Prostate gland (tissue), 2 donors: ENCODE measurements at regions not wholly inside any gene's neighbourhood (a gene's known extent, or its start where the extent isn't known, plus 50 kb on each side); places are given as distances from the start of the nearest gene placed in this dataset.

Source experiments
- POLR2A ChIP-seq: fragments of 450-650 bp; IDR thresholded peaks from one replicate; pipeline ENCODE4 v1.6.1; 2016; ENCODE audit warnings: antibody characterized with exemption, mild to moderate bottlenecking
- POLR2AphosphoS5 ChIP-seq: sonication (generic); formaldehyde crosslinking; IDR thresholded peaks from one replicate; pipeline ENCODE4 v1.6.1; 2017; ENCODE audit warnings: antibody characterized with exemption
- TF ChIP-seq, protein P1 (sequence below), 4 experiments: fragments of 200-600 bp in 2 of 4; fragments of 450-650 bp in 2 of 4; sonication (generic) in 2 of 4; IDR thresholded peaks; 1 replicate in 3 of 4; 2 replicates in 1 of 4; pipeline ENCODE4 v1.5.1; 2016 to 2019; ENCODE audit warnings: antibody characterized with exemption in 4 of 4, mild to moderate bottlenecking in 2 of 4, moderate library complexity in 2 of 4

GRCh38 chr9:73845954-73846690 is 651.0 kb upstream of the RORB start:
- TF ChIP-seq, protein P1, sequence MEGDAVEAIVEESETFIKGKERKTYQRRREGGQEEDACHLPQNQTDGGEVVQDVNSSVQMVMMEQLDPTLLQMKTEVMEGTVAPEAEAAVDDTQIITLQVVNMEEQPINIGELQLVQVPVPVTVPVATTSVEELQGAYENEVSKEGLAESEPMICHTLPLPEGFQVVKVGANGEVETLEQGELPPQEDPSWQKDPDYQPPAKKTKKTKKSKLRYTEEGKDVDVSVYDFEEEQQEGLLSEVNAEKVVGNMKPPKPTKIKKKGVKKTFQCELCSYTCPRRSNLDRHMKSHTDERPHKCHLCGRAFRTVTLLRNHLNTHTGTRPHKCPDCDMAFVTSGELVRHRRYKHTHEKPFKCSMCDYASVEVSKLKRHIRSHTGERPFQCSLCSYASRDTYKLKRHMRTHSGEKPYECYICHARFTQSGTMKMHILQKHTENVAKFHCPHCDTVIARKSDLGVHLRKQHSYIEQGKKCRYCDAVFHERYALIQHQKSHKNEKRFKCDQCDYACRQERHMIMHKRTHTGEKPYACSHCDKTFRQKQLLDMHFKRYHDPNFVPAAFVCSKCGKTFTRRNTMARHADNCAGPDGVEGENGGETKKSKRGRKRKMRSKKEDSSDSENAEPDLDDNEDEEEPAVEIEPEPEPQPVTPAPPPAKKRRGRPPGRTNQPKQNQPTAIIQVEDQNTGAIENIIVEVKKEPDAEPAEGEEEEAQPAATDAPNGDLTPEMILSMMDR (IDR thresholded peaks at IDR 0.05), result no peak
- TF ChIP-seq POLR2AphosphoS5 (no peak), POLR2A (no peak)
